HFFc6 (cell line): ENCODE measurements at regions not wholly inside any gene's neighbourhood (a gene's known extent, or its start where the extent isn't known, plus 50 kb on each side); places are given as distances from the start of the nearest gene placed in this dataset.

Experiments
- DNase-seq: peaks from one replicate; pipeline ENCODE4 v3.0.0-alpha.2; 2018
- H3K27ac Mint-ChIP-seq: 2 replicates; pipeline ENCODE4 v1.8.0; 2020; ENCODE audit warnings: mild to moderate bottlenecking, mixed read lengths
- H3K27me3 Mint-ChIP-seq: 2 replicates; pipeline ENCODE4 v1.8.0; 2021; ENCODE audit warnings: mild to moderate bottlenecking, moderate library complexity, mixed read lengths; ENCODE audit not compliant: insufficient read depth
- H3K36me3 Mint-ChIP-seq: 2 replicates; pipeline ENCODE4 v1.8.0; 2021; ENCODE audit warnings: low read depth, mixed read lengths
- H3K4me1 Mint-ChIP-seq: 2 replicates; pipeline ENCODE4 v1.8.0; 2020; ENCODE audit warnings: low read depth, mixed read lengths
- H3K4me3 Mint-ChIP-seq: 2 replicates; pipeline ENCODE4 v1.8.0; 2020; ENCODE audit warnings: mild to moderate bottlenecking, moderate library complexity, mixed read lengths
- H3K9me3 Mint-ChIP-seq: 2 replicates; pipeline ENCODE4 v1.8.0; 2020; ENCODE audit warnings: mild to moderate bottlenecking, mixed read lengths
- TF ChIP-seq, protein P1 (sequence below): fragments of 200-600 bp; sonication (generic); IDR thresholded peaks from 2 replicates; pipeline ENCODE4 v1.5.0; 2021; ENCODE audit warnings: antibody characterized with exemption, mild to moderate bottlenecking

DNA sequence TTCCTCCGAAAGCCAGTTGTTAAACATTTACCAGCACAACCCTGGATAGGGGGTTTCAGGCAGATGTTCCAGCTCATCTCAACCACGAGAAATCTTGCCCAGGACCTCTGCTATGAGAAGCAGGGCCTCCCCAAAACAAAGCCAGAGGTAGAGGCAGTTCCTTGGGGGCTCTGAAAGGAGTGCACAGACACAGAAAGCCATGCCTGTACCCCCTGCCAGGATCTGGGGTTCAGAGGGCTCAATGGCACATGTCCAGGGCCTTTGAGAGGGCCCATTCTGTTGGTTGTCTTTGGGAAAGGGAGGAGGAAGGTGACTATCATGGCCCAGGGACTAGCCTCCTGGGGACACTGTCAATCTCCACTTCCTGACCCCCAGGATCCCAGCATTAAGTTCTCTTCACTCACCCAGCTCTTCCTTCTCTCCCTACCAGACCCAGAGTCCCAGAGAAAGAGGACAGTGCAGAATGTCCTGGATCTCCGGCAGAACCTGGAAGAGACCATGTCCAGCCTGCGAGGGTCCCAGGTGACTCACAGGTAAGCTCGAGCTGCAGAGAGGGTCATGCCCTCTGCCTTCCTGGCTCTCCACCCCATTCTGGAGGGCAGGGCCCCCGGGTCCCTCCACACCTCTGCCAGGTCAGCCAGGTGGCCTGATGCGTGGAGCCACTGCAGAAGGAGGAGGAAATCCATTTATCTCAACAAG lies 116.4 kb upstream of the IPO9 start:
- Mint-ChIP-seq H3K27ac (peak overlapping the region; percentile 100), H3K36me3 (peaks cover 21% of the 10 kb centered on the region), H3K27me3 (peaks cover 9% of the 10 kb centered on the region; the same call in 1 of the 2 replicates), H3K4me1 (peaks cover 91% of the 10 kb centered on the region), H3K9me3 (no peaks in the 10 kb centered on the region), H3K4me3 (peak overlapping the region; percentile 67)
- no peak for DNase-seq
- TF ChIP-seq, protein P1, sequence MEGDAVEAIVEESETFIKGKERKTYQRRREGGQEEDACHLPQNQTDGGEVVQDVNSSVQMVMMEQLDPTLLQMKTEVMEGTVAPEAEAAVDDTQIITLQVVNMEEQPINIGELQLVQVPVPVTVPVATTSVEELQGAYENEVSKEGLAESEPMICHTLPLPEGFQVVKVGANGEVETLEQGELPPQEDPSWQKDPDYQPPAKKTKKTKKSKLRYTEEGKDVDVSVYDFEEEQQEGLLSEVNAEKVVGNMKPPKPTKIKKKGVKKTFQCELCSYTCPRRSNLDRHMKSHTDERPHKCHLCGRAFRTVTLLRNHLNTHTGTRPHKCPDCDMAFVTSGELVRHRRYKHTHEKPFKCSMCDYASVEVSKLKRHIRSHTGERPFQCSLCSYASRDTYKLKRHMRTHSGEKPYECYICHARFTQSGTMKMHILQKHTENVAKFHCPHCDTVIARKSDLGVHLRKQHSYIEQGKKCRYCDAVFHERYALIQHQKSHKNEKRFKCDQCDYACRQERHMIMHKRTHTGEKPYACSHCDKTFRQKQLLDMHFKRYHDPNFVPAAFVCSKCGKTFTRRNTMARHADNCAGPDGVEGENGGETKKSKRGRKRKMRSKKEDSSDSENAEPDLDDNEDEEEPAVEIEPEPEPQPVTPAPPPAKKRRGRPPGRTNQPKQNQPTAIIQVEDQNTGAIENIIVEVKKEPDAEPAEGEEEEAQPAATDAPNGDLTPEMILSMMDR: no peak

DNA sequence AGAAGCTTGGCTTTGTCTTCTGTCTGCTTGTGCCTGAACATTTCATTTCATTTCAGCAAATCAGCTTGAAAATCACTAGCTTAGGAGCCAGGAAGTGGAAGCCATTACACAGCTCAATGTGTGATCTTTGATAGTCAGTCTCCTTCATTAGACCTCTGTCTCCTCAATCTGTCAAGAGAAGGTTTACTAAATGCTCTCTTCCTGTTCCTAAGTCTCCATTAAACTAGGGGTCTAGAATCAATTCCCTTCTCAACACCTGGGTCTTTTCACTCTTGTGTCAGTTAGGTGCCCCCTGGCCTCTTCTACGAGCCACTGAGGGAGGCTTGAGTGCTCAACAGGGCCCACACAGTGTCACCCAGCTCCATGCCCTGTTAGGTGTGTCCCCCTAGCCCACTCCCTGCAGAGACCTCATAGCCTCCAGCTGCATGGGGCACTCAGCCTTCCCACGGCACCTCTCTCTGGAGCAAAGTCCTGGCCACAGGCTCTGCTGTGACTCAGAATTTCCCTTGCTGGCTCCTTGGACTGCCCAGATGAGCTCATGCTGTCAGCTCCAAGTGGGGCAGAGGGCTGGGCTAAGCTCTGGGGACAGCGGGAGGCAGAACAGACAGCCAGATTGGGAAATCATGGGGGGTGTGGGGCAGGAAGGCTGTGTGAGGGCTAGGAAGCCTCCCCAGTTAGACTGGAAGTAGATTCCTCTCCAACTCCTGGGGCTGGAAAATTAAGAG lies 115.7 kb upstream of the IPO9 start:
- Mint-ChIP-seq H3K36me3 (peaks cover 28% of the 10 kb centered on the region), H3K4me3 (peak overlapping the region; percentile 67), H3K4me1 (peaks cover 90% of the 10 kb centered on the region), H3K9me3 (no peaks in the 10 kb centered on the region), H3K27me3 (peaks cover 9% of the 10 kb centered on the region; the same call in 1 of the 2 replicates), H3K27ac (peak overlapping the region; percentile 100)
- DNase-seq: peak; percentile 99
- TF ChIP-seq, protein P1: no peak

DNA sequence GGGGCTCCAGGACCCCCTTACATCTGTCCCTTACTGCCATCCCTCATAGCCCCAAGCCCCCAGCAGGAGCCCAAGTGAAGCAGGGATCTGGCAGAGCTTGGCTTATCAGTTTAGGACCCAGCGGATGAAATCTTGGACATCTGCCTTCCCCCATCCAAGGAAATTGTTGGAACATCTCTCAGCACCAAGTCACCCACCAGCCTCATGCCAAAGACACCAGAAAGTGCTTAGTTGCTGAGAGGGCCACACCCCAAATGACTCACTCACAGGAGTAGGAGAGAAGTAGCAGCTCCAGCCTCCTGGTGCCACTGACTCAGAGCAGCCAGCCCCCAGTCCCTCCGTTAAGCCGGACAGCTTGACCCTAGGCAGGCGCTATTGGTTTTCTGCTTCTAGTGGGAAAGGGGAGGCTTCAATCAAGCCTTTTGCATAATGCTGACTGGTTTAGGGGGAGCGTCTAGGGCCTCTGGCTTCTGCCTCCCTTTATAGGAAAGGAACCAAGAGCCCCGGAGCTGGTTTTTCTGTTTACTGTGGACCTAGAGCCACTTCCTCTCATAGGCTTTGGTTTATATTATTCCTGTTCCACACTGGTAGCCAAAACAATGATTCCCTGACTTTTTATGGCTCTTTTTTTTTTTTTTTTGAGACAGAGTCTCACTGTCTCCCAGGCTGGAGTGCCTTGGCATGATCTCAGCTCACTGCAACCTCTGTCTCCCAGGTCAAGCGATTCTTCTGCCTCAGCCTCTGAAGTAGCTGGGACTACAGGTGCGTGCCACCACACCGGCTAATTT lies 114.2 kb upstream of the IPO9 start:
- Mint-ChIP-seq H3K9me3 (no peaks in the 10 kb centered on the region), H3K27me3 (peaks cover 14% of the 10 kb centered on the region), H3K4me3 (peak overlapping the region; percentile 56), H3K27ac (peak overlapping the region; percentile 100), H3K36me3 (peaks cover 41% of the 10 kb centered on the region), H3K4me1 (peaks cover 87% of the 10 kb centered on the region)
- TF ChIP-seq, protein P1: no peak
- DNase-seq: peak; percentile 100

DNA sequence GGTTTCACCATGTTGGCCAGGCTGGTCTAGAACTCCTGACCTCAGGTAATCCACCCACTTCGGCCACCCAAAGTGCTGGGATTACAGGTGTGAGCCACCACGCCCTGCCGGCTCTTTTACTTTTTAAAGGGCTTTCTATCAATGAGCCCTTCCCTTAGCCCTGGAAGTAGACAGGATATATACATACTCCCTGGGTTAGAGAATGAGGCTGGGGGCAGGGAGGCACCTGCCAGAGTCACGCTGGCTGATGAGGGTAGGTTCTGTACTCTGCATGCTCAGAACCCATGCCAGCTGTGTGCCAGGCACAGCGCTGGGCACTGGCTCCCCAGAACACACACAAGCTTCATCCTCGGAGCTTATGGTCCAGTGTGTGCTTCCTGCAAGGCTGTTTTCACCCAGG lies 113.6 kb upstream of the IPO9 start:
- H3K27ac Mint-ChIP-seq: peak overlapping the region; percentile 100
- peaks cover 87% of the 10 kb centered on the region for H3K4me1 Mint-ChIP-seq
- H3K4me3 Mint-ChIP-seq: peak overlapping the region; percentile 56

More for the DNA sequence above, 113.6 kb upstream of the IPO9 start:
- peaks cover 17% of the 10 kb centered on the region for H3K27me3 Mint-ChIP-seq
- no peak for DNase-seq
- no peaks in the 10 kb centered on the region for H3K9me3 Mint-ChIP-seq
- peaks cover 47% of the 10 kb centered on the region for H3K36me3 Mint-ChIP-seq
- TF ChIP-seq, protein P1: no peak
